ENCODE measurements at regions not wholly inside any gene's neighbourhood (a gene's known extent, or its start where the extent isn't known, plus 50 kb on each side); places are given as distances from the start of the nearest gene placed in this dataset.

GRCh38 chr4:138487230-138487629 lies 245.1 kb upstream of the SLC7A11 start:
- DNase-seq (ENCODE audit: low spot score), result no peak
- TF ChIP-seq CTCF (IDR thresholded peaks at IDR 0.05; ENCODE audit: unreplicated experiment), result no peak
- Mint-ChIP-seq H3K4me3 (ENCODE audit: unreplicated experiment) (no peak overlapping the region), H3K27me3 (ENCODE audit: unreplicated experiment) (no peaks in the 10 kb centered on the region), H3K4me1 (ENCODE audit: unreplicated experiment) (peaks cover 8% of the 10 kb centered on the region), H3K36me3 (ENCODE audit: low read depth, unreplicated experiment) (no peaks in the 10 kb centered on the region), H3K27ac (ENCODE audit: unreplicated experiment) (no peak overlapping the region), H3K9me3 (ENCODE audit: unreplicated experiment) (no peaks in the 10 kb centered on the region)

- no peak for DNase-seq (ENCODE audit: low spot score)
- no peaks in the 10 kb centered on the region for H3K36me3 Mint-ChIP-seq (ENCODE audit: low read depth, unreplicated experiment)
- peaks cover 3% of the 10 kb centered on the region for H3K27me3 Mint-ChIP-seq (ENCODE audit: unreplicated experiment)
- H3K4me3 Mint-ChIP-seq (ENCODE audit: unreplicated experiment), result no peak overlapping the region
- H3K4me1 Mint-ChIP-seq (ENCODE audit: unreplicated experiment), result peaks cover 8% of the 10 kb centered on the region
- no peaks in the 10 kb centered on the region for H3K9me3 Mint-ChIP-seq (ENCODE audit: unreplicated experiment)
- no peak for TF ChIP-seq CTCF (IDR thresholded peaks at IDR 0.05; ENCODE audit: unreplicated experiment)
- H3K27ac Mint-ChIP-seq (ENCODE audit: unreplicated experiment), result no peak overlapping the region
Measured at GRCh38 chr4:138485498-138485897, 243.3 kb upstream of the SLC7A11 start.

- H3K27me3 Mint-ChIP-seq (ENCODE audit: unreplicated experiment), result no peaks in the 10 kb centered on the region
- no peak for TF ChIP-seq CTCF (IDR thresholded peaks at IDR 0.05; ENCODE audit: unreplicated experiment)
- no peak for DNase-seq (ENCODE audit: low spot score)
- no peak overlapping the region for H3K27ac Mint-ChIP-seq (ENCODE audit: unreplicated experiment)
- H3K36me3 Mint-ChIP-seq (ENCODE audit: low read depth, unreplicated experiment), result no peaks in the 10 kb centered on the region
- no peak overlapping the region for H3K4me3 Mint-ChIP-seq (ENCODE audit: unreplicated experiment)
- H3K4me1 Mint-ChIP-seq (ENCODE audit: unreplicated experiment), result no peaks in the 10 kb centered on the region
- no peaks in the 10 kb centered on the region for H3K9me3 Mint-ChIP-seq (ENCODE audit: unreplicated experiment)
Measured at GRCh38 chr4:138475116-138475515, 233.0 kb upstream of the SLC7A11 start.

GRCh38 chr4:138473339-138473738 lies 231.2 kb upstream of the SLC7A11 start:
- no peak for DNase-seq (ENCODE audit: low spot score)
- no peak overlapping the region for H3K4me3 Mint-ChIP-seq (ENCODE audit: unreplicated experiment)
- no peaks in the 10 kb centered on the region for H3K9me3 Mint-ChIP-seq (ENCODE audit: unreplicated experiment)
- no peaks in the 10 kb centered on the region for H3K27me3 Mint-ChIP-seq (ENCODE audit: unreplicated experiment)
- no peak for TF ChIP-seq CTCF (IDR thresholded peaks at IDR 0.05; ENCODE audit: unreplicated experiment)
- H3K27ac Mint-ChIP-seq (ENCODE audit: unreplicated experiment), result no peak overlapping the region
- H3K4me1 Mint-ChIP-seq (ENCODE audit: unreplicated experiment), result no peaks in the 10 kb centered on the region
- H3K36me3 Mint-ChIP-seq (ENCODE audit: low read depth, unreplicated experiment), result no peaks in the 10 kb centered on the region

- no peaks in the 10 kb centered on the region for H3K4me1 Mint-ChIP-seq (ENCODE audit: unreplicated experiment)
- no peaks in the 10 kb centered on the region for H3K27me3 Mint-ChIP-seq (ENCODE audit: unreplicated experiment)
Measured at GRCh38 chr4:138460477-138461414, 218.6 kb upstream of the SLC7A11 start.

More at GRCh38 chr4:138460477-138461414, 218.6 kb upstream of the SLC7A11 start:
- no peaks in the 10 kb centered on the region for H3K9me3 Mint-ChIP-seq (ENCODE audit: unreplicated experiment)
- H3K27ac Mint-ChIP-seq (ENCODE audit: unreplicated experiment), result no peak overlapping the region
- H3K4me3 Mint-ChIP-seq (ENCODE audit: unreplicated experiment), result no peak overlapping the region
- DNase-seq (ENCODE audit: low spot score), result no peak
- H3K36me3 Mint-ChIP-seq (ENCODE audit: low read depth, unreplicated experiment), result no peaks in the 10 kb centered on the region
- TF ChIP-seq CTCF (IDR thresholded peaks at IDR 0.05; ENCODE audit: unreplicated experiment), result no peak

Measured in endothelial cell (in vitro differentiated cells).